Stimulated activated CD8-positive, alpha-beta memory T cell treated with anti-CD3 and anti-CD28 coated beads, Interleukin-15, amount 100 ng/mL, for 48 hours (primary cell): ENCODE measurements at regions not wholly inside any gene's neighbourhood (a gene's known extent, or its start where the extent isn't known, plus 50 kb on each side); places are given as distances from the start of the nearest gene placed in this dataset.
"Not testable (repeated sequence)": the region's sequence is repeated elsewhere in the genome, so short reads cannot be mapped to it uniquely, and the experiment has no call there.

Source experiments
- DNase-seq, 2 donors: peaks; one replicate each; pipeline ENCODE4 v3.0.0-alpha.2; 2020; ENCODE audit warnings: low read depth in 2 of 2

DNA sequence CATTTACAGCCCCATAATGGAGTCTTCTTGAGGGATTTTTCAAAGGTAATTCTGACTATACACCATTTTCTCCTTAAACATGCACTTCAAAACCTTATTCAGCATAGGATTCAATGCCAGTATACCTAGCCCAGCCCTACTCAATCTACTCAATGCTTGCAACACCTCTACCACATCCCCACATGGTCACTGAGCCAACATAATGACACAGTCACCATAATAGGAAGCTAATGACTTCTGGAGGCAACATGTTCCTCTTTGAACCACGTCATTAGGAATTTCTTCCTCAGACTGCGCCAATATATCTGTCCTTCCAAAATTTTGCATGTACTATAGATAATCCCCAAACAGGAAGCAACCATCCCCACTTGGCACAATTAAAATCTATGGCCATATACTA is 153.9 kb upstream of the SETMAR start:
- no peak for DNase-seq

DNA sequence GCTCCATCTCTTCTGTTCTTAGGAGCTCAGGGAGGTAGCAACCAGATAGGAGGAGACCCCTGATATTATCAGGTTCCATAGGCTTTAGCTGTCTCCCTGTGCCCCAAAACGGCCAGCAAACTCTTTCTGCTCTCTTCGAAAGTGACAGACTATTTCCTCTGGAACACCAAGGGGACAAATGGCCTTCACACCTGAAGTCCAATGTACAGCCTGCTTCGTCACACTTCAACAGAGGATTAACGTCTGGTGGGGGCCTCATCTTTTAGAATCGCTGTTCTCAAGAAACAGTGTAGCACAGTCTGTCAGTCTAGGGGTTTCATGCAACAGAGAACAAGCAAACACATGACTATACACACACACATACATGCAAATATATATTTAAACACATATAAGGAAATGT is 152.4 kb upstream of the SETMAR start:
- no peak for DNase-seq

DNA sequence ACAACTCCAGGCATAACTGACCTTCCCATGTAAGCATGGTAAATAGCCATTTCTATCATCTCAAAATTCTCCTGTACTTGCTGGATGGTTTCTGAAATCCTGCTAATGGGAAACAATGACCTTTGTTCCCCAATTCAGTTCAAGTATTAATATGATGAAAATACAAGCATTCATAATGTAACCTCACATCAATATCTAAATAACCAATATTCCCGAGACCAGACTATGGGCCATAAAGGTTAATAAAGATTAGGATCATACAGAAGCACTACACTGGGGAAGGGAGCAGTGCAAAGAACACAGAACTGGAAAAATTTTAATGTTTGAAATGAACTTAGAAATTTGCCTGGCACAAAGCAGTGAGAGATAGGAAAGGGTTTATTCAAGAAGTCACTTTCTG is 151.3 kb upstream of the SETMAR start:
- DNase-seq = no peak

DNA sequence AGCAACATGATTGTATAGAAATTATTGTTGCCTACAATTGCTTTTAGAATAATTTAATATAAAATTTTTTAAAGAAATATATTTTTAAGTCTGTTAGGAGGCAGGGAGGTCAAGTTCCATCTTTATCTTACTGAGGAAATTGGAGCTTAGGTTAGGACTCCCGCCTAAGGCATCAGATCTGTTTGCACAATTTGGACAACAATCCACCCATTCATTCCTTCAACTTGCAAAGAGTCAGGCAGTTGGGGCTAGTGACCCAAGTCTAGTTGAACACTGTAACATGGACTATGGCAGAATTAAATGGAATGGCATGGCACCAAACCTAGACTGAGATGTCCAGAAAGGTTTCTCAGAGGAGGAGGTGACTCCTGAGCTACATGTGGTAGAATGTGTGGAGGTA is 149.4 kb upstream of the SETMAR start:
- DNase-seq = no peak

DNA sequence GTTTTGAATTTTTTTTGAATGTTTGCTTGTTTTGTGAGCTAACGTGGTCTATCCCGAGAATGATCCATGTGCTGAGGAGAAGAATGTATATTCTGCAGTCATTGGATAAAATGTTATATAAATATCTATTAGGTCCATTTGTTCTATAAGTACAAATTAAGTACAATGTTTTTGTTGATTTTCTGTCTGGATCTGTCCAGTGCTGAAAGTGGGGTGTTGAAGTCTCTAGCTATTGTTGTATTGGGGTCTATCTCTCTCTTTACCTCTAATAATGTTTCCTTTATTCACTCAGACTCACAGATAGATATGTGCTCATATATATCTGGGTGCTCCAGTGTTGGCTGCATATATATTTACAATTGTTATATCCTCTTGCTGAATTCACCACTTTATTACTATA is 144.8 kb upstream of the SETMAR start:
- DNase-seq = no peak

DNA sequence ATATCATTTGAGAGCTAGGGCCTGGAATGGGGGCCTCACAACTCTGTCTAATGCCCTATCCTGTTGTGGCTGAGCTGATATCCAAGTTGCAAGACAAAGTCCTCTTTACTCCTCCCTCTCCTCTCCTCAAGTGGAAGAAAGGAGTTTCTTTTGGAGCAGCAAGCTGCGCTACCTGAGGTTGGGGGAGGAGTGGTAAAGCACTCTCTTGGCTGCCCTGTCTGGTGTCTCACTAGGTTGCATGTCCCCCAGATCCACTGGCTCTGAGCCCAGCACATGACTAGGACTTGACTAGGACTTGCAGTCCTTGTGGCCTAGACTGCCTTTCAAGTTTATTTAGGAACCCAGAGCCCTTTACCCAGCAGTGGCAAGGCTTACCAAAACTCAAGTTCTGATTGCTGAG is 141.1 kb upstream of the SETMAR start:
- no peak for DNase-seq

DNA sequence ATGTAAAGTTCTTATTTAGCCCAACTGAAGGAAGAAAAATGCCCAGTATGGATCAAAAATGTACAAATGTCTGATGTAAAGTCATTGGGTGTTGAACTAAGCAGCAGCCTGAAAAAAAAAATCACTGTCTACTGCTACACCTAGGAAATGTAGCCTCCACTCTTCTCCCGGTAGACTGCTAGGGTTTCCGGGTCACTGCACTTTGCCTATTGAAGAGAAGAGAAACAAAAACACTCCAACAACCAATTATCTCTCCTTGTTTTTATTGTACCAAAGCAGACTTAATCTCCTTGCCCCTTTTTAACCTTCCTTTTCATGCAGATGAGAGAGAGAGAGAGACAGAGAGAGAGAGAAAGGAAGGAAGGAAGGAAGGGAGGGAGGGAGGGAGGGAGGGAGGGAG is 140.2 kb upstream of the SETMAR start:
- no peak for DNase-seq

DNA sequence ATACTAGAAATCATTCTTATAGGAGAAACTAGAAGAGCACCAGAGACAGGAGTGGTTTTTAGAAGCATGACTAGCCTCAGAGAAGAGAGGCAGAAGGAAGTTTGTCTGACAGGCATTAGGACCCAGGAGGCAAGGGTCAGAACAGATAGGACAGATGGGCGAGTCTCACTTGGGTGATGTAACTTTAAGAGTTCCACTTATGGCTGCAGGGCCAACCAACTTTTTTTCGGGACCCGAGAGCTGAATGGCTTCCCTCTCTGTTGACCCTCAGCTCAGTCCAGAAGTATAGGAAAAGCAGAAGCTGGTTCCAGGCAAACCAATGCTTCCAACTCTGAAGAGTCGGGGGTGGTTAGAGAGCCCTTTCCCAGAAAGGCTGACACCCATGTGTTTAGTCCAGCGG is 136.6 kb upstream of the SETMAR start:
- no peak for DNase-seq

DNA sequence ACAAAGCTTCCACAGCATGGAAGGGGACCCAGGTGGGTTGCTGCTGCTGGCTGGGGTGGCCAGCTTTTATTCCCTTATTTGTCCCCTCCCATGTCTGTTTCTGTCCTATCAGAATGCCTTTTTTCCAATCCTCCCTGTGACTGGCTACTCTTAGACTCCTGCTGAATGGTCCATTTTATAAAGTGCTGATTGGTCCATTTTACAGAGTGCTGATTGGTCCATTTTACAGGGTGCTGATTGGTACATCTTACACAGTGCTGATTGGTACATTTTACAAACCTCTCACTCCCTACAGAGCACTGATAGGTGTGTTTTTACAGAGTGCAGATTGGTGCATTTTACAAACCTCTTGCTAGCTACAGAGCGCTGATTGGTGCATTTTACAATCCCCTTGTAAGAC is 135.9 kb upstream of the SETMAR start:
- DNase-seq = not testable (repeated sequence)

DNA sequence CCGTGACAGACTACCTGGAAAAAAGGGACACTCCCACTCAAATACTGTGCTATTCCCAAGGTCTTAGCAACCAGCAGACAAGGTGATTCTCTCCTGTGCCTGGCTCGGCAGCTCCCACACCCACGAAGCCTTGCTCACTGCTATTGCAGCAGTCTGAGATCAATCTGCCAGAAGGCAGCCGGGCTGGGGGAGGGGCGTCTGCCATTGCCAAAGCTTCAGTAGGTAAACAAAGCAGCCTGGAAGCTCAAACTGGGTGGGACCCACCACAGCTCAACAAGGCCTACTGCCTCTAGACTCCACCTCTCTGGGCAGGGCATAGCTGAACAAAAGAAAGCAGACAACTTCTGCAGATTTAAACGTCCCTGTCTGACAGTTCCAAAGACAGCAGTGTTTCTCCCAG is 128.4 kb upstream of the SETMAR start:
- no peak for DNase-seq

DNA sequence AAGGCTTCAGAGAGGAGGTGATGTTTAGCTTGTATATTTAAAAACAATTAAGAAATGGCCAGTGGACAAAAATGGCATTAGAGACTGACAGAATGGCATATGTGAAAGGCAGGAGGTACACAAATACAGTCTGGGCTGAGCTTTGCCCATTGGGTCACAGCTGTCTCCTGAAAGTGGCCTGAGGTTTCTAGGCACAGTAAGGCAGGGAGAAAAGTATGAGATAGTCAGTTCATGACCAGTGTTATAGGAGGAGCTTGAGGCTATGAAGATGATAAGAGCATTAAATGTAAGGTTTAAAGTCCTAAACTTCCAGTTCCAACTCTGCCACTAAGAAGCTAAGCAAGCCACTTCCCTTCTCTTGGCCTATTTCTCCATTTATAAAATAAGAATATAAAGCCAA is 111.2 kb upstream of the SETMAR start:
- DNase-seq = no peak

DNA sequence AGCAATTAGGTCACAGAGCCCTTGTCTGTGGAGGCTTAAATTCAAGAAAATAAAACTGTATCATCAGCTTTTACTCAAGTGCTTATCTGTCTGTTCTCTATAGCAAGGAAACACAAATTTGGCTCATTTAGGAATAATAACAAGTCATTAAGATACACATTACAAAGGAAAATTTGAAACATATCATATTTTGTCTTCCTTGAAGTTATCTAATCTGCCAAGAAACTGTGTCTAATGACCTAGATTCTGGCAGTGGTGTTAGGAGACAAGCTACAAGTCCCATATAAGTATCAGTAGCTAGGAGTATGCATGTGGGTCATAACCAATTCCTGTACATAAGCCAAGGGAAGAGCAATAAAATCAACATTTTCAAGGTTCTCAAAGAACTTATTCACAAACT is 108.2 kb upstream of the SETMAR start:
- DNase-seq = no peak

DNA sequence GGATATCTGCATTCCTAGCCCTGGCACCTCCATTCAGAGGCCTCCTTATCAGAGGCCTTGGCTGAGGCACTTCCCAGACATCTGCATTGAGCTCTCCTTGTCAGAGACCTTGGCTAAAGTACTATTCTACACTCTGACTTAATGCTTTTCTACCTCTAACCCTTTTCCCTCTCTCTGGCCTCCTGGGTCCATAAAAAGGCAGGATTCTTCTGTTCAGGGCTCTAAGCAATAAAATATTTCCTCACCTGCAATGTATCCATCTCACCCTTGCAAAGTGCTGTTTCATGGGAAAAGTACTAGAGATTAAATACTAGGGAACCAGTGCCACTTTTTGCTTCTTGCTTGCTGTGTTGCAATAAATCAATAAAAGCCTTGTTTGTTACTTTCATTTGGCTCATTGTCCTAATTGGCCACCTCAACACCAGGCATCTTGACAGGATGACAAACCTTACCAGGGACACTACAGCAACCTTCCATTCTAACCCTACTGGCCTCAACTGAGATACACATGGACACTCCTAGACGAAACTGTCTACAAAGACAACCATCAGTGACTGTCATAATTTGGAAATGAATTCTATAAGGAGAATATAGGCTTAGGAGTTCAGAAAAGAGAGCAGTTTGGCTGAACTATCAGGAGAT is 106.5 kb upstream of the SETMAR start:
- no peak for DNase-seq

DNA sequence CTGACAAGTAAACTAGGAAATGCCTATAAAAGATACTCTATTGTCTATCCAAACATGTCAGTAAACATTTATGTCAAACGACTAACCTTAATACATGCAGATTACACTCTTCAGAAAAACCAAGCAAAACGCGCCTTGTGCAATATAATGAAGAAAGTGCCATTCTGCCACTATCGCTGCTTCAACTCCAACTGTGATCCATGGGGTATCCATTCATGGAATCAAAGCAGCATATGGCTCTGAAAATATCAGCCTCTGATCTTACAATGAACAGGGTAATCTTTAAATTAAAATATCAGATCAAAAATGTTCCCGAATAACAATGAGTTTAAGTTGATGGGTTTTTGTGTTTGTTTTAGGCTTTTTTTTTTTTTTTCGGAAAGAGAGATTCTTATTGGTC is 105.5 kb upstream of the SETMAR start:
- DNase-seq = no peak

DNA sequence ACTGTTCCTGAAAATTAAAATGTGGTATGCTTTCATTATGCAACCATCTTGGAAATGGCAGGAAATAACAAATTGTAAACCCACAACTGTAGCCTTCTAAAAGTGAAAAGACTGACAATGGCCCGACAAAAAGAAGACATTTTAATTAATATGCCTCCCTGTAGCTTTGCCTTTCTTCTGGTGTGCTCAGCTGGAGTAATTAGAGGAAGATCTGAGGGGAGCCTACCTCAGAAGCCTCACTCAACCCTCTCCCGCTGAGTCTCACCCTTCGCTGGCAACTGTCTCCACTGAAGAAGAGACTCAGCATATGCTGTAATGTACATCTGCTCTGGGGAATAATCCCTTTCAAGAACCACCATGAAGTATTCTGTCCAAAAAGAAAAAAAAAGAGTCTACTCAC is 104.7 kb upstream of the SETMAR start:
- no peak for DNase-seq

DNA sequence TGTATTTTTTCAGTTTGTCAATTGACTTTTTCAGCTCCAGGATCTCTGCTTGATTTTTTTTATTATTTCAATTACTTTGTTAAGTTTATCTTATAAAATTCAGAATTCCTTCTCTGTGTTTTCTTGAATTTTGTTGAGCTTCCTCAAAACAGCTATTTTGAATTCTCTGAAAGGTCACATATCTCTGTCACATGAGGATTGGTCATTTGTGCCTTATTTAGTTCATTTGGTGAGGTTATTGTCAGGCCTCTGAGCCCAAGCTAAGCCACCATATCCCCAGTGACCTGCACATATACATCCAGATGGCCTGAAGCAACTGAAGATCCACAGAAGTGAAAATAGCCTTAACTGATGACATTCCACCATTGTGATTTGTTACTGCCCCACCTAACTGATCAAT is 98.4 kb upstream of the SETMAR start:
- DNase-seq = not testable (repeated sequence)

DNA sequence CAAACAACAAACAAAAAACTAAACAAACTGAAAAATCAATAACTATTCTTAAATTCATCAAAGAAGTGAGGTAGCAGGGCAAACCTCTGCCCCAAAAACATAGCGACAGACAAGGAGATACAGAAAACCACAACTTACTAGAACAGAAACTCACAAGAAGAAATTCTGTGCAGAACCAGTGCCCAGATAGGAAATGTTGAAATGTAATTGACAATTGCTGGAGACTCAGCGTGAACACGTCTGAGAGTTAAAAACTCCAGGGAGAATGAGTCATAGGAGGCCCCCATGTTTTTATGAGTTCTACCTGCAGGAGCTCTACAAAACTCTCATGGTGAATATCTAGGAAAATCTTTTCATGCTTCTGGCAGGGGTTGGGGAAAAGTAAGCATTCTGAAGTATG is 95.5 kb upstream of the SETMAR start:
- DNase-seq = no peak

DNA sequence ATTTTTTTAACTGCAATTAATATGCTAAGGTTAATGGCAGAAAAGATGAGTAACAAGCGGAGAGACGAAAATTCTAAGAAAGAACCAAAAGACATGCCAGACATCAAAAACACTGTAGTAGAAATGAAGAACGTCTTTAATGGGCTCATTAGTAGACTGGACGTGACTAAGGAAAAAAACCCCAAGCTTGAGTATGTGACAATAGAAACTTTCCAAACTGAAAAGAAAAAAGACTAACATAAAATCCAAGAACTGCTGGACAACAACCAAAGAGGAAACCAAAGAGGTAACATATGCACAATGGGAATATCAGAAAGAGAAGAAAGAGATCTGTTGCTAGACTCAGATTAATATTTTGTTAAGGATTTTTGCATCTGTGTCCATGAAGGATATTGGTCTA is 94.6 kb upstream of the SETMAR start:
- no peak for DNase-seq

DNA sequence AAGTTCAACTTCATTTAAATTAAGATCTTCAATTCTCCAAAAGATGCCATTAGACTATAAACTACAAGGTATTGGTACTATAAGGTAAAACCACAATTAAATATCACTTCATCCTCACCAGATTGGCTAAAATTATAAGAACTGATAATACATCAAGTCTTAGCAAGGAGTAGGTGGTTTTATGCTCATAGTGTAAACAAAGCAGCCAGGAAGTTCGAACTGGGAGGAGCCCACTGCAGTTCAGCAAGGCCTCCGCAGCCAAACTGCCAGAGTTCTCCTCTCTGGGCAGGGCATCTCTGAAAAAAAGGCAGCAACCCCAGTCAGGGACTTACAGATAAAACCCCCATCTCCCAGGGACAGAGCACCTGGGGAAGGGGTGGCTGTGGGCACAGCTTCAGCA is 91.6 kb upstream of the SETMAR start:
- no peak for DNase-seq

DNA sequence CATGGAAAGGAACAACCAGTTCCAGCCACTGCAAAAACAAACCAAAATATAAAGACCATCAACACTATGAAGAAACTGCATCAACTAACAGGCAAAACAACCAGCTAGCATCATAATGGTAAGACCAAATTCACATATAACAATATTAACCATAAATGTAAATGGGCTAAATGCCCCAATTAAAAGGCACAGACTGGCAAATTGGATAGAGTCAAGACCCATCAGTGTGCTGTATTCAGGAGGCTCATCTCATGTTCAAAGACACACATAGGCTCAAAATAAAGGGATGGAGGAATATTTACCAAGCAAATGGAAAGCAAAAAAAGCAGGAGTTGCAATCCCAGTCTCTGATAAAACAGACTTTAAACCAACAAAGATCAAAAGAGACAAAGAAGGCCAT is 89.7 kb upstream of the SETMAR start:
- not testable (repeated sequence) for DNase-seq

DNA sequence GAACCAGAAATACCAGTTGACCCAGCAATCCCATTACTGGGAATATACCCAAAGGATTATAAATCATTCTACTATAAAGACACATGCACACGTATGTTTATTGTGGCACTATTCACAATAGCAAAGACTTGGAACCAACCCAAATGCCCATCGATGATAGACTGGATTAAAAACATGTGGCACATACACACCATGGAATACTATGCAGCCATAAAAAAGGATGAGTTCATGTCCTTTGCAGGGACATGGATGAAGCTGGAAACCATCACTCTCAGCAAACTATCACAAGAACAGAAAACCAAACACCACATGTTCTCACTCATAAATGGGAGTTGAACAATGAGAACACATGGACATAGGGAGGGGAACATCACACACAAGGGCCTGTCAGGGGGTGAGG is 86.2 kb upstream of the SETMAR start:
- not testable (repeated sequence) for DNase-seq

DNA sequence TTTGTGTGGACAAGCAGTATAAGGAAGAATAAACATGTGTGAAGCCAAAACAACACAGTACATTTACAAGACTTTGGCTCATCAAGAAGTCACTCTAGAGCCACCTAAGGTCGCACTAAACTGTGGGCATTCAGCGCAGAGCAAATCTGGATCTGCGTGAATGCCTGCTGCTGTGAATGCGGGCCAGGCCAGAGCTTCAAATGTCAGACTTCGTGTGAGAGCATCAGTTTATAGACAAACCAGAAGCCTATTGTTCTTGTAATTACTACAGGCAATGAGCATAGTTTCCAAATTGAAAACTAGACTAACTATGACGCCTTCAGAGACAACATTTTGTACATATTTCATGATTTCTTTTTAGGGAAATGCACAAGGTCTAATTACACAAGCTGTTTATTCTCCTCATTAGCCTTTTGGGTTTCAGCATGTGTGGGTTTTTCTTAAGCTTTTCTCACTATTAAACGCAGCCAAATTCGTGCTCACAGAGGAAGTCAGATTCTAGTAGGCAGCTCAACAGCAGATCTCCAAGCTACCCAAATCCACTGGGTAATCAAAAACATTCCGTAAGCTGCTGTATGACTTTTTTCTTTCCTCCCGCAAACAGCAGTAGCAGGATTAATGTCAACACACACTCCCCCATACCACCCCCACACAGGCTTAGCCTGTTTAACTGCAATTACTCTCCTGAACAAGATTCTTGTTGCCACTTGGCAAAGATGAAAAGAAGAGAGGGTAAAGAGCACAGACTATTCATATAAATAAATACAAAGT is 84.5 kb upstream of the SETMAR start:
- no peak for DNase-seq

DNA sequence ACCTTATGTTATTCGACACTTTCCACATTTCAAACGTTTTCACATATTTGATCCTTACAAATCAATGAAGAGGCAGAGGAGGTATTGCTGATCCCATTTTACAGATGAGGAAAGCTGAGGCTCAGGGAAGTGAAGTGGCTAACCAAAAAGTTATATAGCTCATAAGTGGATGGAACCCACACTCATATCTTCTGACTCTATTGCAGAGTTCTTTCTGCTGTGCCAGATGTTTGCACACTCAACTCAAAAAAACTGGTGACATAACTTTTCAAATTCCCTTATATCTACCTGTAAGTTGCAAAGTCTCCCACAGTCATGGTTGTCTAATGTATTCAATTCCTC is 84.0 kb upstream of the SETMAR start:
- DNase-seq = no peak

DNA sequence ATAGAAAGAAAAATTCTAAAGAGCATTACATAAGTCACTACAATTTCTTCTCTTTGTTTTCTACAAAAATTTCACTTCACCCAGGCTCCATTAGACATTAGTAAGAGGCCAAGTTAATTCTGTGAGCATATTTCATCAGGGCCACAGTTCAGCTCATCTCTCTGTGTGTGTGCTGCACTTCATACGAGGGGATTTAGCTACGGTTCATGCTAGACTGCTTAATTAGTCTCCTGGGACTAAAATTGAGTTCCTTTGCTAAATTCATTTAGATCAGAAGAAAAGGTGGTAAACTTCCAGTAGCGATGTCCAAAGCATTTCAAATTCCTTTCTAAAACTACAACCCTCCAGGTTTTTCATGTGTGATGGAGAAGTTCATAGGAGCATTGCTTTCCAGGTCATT is 83.1 kb upstream of the SETMAR start:
- DNase-seq = no peak
